Subcutaneous abdominal adipose tissue (tissue), 5 donors: ENCODE measurements at regions not wholly inside any gene's neighbourhood (a gene's known extent, or its start where the extent isn't known, plus 50 kb on each side); places are given as distances from the start of the nearest gene placed in this dataset.

Source experiments
- H3K27ac ChIP-seq: one replicate; pipeline ENCODE4 v1.7.0; 2013; ENCODE audit warnings: low read depth, mild to moderate bottlenecking, inconsistent platforms, low read length, moderate library complexity
- H3K27me3 ChIP-seq, 5 donors: one replicate each; pipeline ENCODE4 v1.7.0; 2013; ENCODE audit warnings: low read length in 5 of 5, inconsistent platforms in 1 of 5; ENCODE audit not compliant: control insufficient read depth in 5 of 5, insufficient read depth in 4 of 5
- H3K36me3 ChIP-seq, 5 donors: one replicate each; pipeline ENCODE4 v1.7.0; 2013; ENCODE audit warnings: low read length in 5 of 5; ENCODE audit not compliant: control insufficient read depth in 5 of 5, insufficient read depth in 5 of 5
- H3K4me1 ChIP-seq, 5 donors: one replicate each; pipeline ENCODE4 v1.7.0; 2013; ENCODE audit warnings: low read length in 5 of 5, mild to moderate bottlenecking in 3 of 5, moderate library complexity in 1 of 5; ENCODE audit not compliant: control insufficient read depth in 5 of 5, insufficient read depth in 5 of 5
- H3K4me3 ChIP-seq, 5 donors: one replicate each; pipeline ENCODE4 v1.7.0; 2013; ENCODE audit warnings: low read length in 5 of 5, low read depth in 1 of 5
- H3K9ac ChIP-seq, 5 donors: one replicate each; pipeline ENCODE4 v1.7.0; 2013; ENCODE audit warnings: low read length in 5 of 5, mild to moderate bottlenecking in 4 of 5, moderate library complexity in 3 of 5
- H3K9me3 ChIP-seq, 5 donors: one replicate each; pipeline ENCODE4 v1.7.0; 2013; ENCODE audit warnings: low read length in 5 of 5; ENCODE audit not compliant: control insufficient read depth in 5 of 5
- donor health status: healthy.
- donor health status: healthy.
- donor health status: healthy.
- donor health status: healthy.
- donor health status: healthy.

DNA sequence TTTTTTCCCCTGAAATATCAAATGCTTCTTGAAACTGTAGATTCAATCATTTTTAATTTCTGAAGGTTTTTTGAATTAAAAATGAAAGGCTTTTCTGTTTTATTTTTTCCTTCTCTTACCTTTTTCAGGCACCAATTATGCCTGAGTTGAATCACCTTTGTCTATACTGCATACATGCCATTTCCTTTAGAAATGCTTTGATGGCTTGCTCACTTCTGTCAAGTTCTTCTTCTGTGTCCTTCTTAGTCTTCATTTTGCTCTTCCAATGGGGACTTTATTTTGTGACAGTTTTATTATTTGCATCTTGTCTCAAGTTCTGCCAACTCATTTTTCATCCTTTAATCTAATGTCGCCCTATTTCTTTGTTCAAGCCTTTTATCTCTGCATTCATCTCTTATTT is 121.9 kb upstream of the PRL start:
- H3K9me3 ChIP-seq: peaks cover 3 to 21% (median 6%) of the 10 kb centered on the region in 5 donors
- no peaks in the 10 kb centered on the region for H3K27me3 ChIP-seq
- H3K4me3 ChIP-seq: no peak overlapping the region
- H3K27ac ChIP-seq: no peak overlapping the region
- H3K4me1 ChIP-seq: peaks cover 0 to 6% (median 0%) of the 10 kb centered on the region in 5 donors
- no peaks in the 10 kb centered on the region for H3K36me3 ChIP-seq
- H3K9ac ChIP-seq: no peak overlapping the region

DNA sequence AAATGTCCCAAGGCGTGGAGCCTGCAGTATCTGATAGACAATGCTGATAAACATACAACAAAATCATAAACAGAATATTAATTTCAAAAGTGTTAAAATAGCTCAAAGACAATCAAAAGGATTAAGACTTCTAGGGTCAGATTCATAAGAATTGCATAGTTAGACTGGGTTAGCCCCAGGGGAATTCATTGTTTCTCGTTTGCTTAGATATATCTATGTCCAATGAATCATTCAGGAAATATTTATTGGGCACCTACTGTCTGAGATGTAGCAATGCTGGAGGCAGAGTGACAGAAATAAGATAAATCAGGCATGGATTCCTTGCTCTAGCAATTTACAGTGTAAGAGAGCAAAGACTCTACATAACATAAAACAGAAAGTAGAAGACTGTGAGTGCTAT is 124.4 kb upstream of the PRL start:
- no peak overlapping the region for H3K27ac ChIP-seq
- no peak overlapping the region for H3K4me3 ChIP-seq
- no peak overlapping the region for H3K9ac ChIP-seq
- no peaks in the 10 kb centered on the region for H3K4me1 ChIP-seq
- H3K9me3 ChIP-seq: peaks cover 3 to 21% (median 6%) of the 10 kb centered on the region in 5 donors
- no peaks in the 10 kb centered on the region for H3K36me3 ChIP-seq
- no peaks in the 10 kb centered on the region for H3K27me3 ChIP-seq

DNA sequence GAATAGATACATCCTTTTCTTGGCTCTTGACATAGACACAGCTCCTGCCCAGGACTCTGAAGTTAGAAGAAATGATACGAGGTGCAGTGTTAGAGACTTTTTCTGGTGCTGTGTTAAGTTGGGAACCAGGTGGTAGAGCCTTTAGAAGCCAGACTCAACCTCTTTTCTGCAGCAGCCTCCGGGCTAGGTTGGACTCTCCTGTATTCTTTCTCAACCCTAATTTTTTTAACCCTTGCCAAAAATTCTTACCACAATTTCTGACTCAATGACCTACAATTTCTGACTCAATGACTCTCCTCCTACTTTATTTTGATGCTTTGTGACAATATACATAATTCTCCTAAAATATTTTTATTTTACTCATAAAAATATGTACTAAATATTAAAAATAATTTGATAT is 127.4 kb upstream of the PRL start:
- no peak overlapping the region for H3K27ac ChIP-seq
- H3K9ac ChIP-seq: no peak overlapping the region
- H3K4me3 ChIP-seq: no peak overlapping the region
- no peaks in the 10 kb centered on the region for H3K27me3 ChIP-seq
- peaks cover 0 to 9% (median 0%) of the 10 kb centered on the region in 5 donors for H3K9me3 ChIP-seq
- no peaks in the 10 kb centered on the region for H3K4me1 ChIP-seq
- no peaks in the 10 kb centered on the region for H3K36me3 ChIP-seq

DNA sequence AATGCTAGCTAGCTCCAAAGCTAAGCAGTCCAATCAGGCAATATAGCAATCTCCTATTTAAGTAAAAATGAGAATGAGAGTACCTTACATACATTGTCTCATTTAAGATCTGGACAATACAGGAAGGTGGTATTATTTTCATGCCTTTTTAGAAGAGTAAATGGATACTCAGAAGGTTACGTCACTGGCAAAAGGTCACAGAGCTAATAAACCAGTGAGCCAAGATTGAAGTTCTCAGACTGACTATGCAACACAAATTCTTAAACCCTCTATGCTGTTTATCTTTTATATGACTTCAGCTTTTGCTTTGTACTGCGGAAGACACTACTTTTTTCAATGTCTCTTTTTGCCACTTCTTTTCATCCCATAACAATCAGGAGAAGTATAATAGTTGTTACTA is 135.2 kb upstream of the PRL start:
- Histone ChIP-seq H3K9me3 (no peaks in the 10 kb centered on the region), H3K27me3 (no peaks in the 10 kb centered on the region), H3K4me1 (peaks cover 0 to 4% (median 0%) of the 10 kb centered on the region in 5 donors), H3K36me3 (no peaks in the 10 kb centered on the region), H3K27ac (no peak overlapping the region), H3K9ac (no peak overlapping the region), H3K4me3 (no peak overlapping the region)

DNA sequence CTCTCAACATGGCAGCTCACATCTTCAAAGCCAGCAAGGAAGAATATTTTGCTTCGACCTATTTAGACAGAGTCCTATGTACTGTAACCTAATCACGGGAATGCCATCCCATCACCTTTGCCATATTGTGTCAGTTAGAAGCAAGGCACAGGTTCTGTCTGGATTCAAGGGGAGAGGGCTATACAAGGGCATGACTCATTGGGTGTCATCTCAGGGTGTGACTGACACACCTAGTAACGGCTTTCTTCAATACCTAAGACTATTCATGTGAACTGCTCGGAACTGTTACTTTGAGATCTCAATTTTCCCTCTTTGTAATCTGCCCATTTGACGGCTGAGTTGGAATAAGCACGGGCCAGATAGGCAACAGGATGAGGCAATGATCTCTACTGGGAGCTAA is 135.6 kb upstream of the HDGFL1 start:
- peaks cover 0 to 4% (median 0%) of the 10 kb centered on the region in 5 donors for H3K4me1 ChIP-seq
- no peaks in the 10 kb centered on the region for H3K36me3 ChIP-seq
- no peak overlapping the region for H3K27ac ChIP-seq
- H3K9ac ChIP-seq: no peak overlapping the region
- no peaks in the 10 kb centered on the region for H3K27me3 ChIP-seq
- no peak overlapping the region for H3K4me3 ChIP-seq
- H3K9me3 ChIP-seq: no peaks in the 10 kb centered on the region

DNA sequence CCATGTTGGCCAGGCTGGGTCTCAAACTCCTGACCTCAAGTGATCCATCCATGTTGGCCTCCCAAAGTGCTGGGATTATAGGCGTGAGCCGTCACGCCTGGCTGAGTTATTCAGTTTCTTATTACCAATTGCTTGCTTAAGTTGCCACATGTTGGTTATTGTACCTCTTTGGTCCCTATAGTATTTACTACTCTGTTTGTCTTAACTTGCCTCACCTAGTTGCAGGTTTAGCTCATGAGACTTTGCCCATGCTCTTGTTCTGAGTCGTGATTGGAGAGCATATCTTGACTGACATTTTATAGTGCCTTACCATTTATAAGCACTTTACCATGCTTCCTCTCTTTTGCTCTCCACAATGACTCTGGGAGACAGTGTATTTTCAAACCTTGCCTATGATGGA is 134.2 kb upstream of the HDGFL1 start:
- no peaks in the 10 kb centered on the region for H3K27me3 ChIP-seq
- peaks cover 0 to 4% (median 0%) of the 10 kb centered on the region in 5 donors for H3K4me1 ChIP-seq
- H3K36me3 ChIP-seq: no peaks in the 10 kb centered on the region
- H3K27ac ChIP-seq: no peak overlapping the region
- H3K4me3 ChIP-seq: no peak overlapping the region
- H3K9ac ChIP-seq: no peak overlapping the region
- no peaks in the 10 kb centered on the region for H3K9me3 ChIP-seq

DNA sequence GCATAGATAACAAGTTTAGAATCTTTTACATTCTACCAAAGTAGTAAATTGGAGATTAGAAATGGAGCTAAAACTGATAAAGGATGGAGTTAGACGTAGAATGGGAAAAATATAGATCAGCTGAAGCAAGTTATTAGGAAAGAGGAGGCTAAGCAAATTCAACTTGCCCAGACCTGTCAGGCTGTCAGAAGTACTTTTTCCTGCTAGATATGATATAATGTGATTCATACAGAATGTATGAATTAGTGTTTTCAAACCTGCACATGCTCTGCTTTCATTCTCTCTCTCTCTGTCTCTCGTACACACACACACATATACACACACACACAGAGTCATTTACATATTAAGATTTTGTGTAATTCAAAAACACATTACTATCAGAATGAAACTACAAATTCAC is 133.2 kb upstream of the HDGFL1 start:
- no peak overlapping the region for H3K27ac ChIP-seq
- H3K9ac ChIP-seq: no peak overlapping the region
- H3K4me1 ChIP-seq: peaks cover 0 to 4% (median 0%) of the 10 kb centered on the region in 5 donors
- H3K9me3 ChIP-seq: no peaks in the 10 kb centered on the region
- H3K36me3 ChIP-seq: no peaks in the 10 kb centered on the region
- H3K27me3 ChIP-seq: no peaks in the 10 kb centered on the region
- H3K4me3 ChIP-seq: no peak overlapping the region

DNA sequence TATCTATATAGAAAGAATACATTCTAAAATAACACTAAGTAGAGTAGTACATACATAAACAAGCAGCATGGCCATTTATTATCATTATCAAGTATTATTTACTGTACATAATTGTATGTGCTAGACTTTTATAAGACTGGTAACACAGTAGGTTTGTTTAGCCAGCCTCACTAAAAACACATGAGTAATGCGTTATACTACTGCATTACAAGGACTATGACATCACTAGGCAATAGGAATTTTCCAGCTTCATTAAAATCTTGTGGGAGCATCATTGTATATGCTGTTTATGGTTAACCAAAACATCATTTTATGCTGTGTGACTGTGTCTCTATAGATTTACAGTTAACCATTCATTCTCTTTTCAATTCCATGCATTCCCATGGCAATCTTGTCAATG is 131.7 kb upstream of the HDGFL1 start:
- no peaks in the 10 kb centered on the region for H3K9me3 ChIP-seq
- H3K9ac ChIP-seq: no peak overlapping the region
- no peaks in the 10 kb centered on the region for H3K4me1 ChIP-seq
- no peak overlapping the region for H3K4me3 ChIP-seq
- H3K27me3 ChIP-seq: no peaks in the 10 kb centered on the region
- H3K36me3 ChIP-seq: no peaks in the 10 kb centered on the region
- no peak overlapping the region for H3K27ac ChIP-seq

DNA sequence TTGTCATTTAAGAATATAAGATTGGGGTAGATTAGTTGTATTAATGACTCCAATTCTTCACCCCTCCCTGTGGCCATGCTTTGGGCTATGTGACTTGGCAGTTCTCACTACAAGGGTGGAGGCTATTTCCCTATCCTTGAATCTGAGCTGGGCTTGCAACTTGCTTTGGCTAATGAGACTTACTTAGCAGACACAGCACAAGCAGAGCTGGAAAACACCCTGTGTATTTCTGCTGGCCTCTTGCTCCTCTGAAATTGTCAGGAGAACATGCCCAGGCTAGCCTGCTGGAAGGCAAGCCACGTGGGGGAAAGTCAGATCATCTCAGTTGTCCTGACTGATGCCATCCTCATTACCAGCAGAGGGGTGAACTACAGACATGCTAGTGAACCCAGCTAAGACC is 126.5 kb upstream of the HDGFL1 start:
- H3K36me3 ChIP-seq: no peaks in the 10 kb centered on the region
- no peaks in the 10 kb centered on the region for H3K9me3 ChIP-seq
- no peak overlapping the region for H3K9ac ChIP-seq
- H3K4me1 ChIP-seq: peaks cover 0 to 23% (median 0%) of the 10 kb centered on the region in 5 donors
- no peak overlapping the region for H3K27ac ChIP-seq
- no peak overlapping the region for H3K4me3 ChIP-seq
- no peaks in the 10 kb centered on the region for H3K27me3 ChIP-seq

DNA sequence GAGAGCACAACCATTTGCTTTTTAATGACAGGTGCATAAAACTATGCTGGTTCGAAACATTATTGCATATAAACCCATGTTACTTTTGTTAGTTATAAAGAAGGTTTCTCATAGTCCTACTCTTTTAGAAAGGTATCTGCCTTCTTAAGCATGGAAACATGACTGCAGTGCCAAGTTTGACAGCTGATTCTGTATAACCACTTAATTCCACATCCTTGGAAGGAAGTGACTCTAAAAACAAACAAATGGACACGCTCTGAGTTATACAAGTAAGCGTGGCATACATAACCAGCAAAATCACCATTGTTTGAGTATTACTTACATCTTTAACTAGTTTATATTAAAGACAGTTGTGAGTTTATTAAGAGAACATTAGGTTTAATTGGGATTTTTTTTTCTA is 125.0 kb upstream of the HDGFL1 start:
- H3K36me3 ChIP-seq: no peaks in the 10 kb centered on the region
- H3K9me3 ChIP-seq: no peaks in the 10 kb centered on the region
- H3K27me3 ChIP-seq: no peaks in the 10 kb centered on the region
- H3K4me3 ChIP-seq: no peak overlapping the region
- no peak overlapping the region for H3K9ac ChIP-seq
- H3K4me1 ChIP-seq: peaks cover 0 to 30% (median 0%) of the 10 kb centered on the region in 5 donors
- H3K27ac ChIP-seq: no peak overlapping the region

DNA sequence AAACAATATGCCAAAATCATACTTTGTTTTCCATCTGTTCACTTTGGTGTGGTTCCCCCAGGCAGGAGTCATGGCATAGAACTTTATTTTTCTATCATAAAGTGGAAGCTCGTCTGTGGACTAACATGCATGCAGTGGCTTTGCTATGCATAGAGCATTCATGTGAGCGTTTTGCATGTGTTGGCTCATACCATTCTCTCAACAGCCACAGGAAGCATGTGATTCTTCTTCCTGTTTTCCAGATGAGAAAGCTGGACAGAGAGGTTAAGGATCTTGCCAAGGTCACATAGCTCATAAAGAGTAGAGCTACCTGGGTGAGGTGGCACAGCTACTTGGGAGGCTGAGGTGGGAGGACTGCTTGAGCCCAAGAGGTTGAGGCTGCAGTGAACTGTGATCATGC is 123.4 kb upstream of the HDGFL1 start:
- H3K4me1 ChIP-seq: peaks cover 0 to 30% (median 0%) of the 10 kb centered on the region in 5 donors

More for the DNA sequence above, 123.4 kb upstream of the HDGFL1 start:
- H3K9ac ChIP-seq: no peak overlapping the region
- no peaks in the 10 kb centered on the region for H3K36me3 ChIP-seq
- H3K4me3 ChIP-seq: no peak overlapping the region
- H3K9me3 ChIP-seq: no peaks in the 10 kb centered on the region
- H3K27me3 ChIP-seq: no peaks in the 10 kb centered on the region
- no peak overlapping the region for H3K27ac ChIP-seq
